HG03039 (cell line): ENCODE measurements at regions not wholly inside any gene's neighbourhood (a gene's known extent, or its start where the extent isn't known, plus 50 kb on each side); places are given as distances from the start of the nearest gene placed in this dataset.
"Not testable (repeated sequence)": the region's sequence is repeated elsewhere in the genome, so short reads cannot be mapped to it uniquely, and the experiment has no call there.

Experiments used
- ATAC-seq: cut with Tn5 transposase; IDR thresholded peaks from one replicate; pipeline ENCODE4 v1.9.1; 2021; ENCODE audit warnings: mild to moderate bottlenecking, moderate library complexity; ENCODE audit not compliant: unreplicated experiment

DNA sequence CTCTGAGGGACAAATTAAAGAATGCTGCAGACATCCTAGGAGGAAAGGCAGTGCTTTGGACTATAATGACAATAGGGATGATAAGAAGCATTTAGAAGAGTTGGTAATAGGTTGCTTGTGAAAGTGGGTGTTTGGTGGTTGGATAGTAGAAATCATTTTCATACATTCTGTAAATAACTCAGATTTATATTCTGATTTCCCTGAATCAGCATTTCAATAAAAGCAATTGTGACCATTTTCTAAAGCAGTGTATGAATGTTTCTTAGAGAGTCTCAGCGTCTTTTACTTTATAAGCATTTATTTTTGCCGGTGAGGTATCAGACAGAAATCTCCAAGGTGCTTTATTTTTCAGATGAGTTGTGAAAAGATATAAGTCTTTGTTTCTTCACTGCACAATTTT is 1099.0 kb upstream of the LRRTM1 start:
- no peak for ATAC-seq

DNA sequence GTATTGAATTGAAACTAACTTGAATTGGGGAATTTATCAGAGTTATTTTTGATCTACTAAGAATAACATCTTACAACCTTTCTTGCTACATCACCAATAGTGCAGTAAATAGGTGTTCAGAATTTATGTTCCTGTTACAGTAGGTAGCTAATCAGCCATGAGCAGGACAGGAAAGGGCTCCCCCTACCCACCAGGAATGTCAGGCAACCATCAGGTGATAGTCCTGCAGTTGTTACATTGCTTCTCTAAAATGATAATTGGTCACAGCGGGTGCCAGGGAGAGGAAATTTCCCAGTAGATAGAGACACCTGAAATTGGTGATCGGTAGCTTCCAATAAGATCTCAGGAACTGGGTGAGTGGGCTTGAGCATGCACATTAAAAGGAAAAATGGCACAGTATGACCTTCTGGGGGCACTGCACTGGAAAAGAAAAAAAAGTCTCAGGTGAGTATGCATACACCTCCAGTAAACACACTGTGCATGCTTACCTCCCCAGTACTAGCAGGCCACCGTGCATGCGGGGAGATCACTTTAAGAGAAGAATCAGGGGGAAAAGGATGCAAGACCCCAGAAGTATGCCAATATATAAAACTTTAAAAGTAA is 1092.0 kb upstream of the LRRTM1 start:
- no peak for ATAC-seq

DNA sequence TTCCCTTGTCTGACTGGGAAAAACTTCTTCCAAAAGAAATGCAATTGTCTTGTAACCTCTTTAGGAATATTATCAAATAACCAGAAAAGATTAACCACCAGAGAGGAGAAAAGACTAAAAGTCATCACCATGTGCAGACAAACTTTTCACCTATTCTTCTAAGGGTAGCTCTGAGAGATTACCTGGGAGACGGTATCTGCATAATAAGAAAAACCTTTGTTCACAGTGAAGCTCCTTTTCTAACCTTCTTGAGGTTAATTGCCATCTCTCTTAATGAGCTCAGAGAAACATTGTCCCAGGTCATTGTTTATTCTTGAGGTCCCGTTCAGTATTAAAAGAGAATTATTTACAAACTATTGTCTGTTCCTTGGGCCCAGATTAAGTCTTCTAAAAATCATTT is 1091.2 kb upstream of the LRRTM1 start:
- no peak for ATAC-seq

DNA sequence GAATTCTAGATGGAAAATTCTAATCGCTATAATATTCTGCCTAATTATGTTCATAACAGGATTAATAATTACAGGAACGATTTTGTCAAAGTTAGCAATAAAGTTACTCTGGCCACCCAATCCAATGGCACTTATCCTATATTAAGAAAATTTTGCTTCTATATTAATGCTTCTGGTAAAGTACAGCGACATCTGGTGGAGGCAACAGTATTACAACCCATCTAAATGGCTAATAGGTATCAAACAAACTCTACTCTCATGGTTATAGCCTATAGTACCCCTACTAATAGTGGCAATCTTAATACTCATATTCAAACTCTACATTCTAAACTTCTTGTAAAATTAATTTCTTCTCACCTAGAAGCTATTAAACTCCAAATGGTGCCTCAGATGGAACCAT is 1084.7 kb upstream of the LRRTM1 start:
- no peak for ATAC-seq

DNA sequence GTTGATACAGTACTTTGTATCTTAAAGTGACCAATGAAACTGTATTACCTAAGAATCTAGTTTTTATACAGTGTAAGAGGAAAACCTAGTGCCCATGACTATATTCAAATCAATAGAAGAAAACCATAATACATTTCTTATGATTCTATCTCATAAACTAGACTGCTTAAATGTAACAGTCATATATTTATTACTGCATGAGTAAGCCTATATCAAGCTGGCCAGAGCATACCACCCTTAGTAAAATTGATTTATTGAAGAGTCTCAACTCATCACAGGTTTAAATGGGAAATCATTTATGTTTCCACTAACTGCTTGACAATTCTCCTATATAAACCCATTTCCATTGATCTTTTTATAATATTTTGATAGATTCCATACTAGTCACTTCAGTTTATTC is 1059.2 kb upstream of the LRRTM1 start:
- ATAC-seq = no peak

DNA sequence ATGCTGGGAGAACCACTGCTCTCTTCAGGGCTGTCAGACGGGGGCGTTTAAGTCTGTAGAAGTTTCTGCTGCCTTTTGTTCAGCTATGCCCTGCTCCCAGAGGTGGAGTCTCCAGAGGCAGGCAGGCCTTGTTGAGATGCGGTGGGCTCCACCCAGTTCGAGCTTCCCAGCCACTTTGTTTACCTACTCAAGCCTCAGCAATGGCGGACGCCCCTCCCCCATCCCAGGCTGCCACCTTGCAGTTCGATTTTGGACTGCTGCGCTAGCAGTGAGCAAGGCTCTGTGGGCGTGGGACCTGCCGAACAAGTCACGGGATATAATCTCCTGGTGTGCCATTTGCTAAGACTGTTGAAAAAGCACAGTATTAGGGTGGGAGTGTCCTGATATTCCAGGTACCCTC is 1057.9 kb upstream of the LRRTM1 start:
- not testable (repeated sequence) for ATAC-seq

DNA sequence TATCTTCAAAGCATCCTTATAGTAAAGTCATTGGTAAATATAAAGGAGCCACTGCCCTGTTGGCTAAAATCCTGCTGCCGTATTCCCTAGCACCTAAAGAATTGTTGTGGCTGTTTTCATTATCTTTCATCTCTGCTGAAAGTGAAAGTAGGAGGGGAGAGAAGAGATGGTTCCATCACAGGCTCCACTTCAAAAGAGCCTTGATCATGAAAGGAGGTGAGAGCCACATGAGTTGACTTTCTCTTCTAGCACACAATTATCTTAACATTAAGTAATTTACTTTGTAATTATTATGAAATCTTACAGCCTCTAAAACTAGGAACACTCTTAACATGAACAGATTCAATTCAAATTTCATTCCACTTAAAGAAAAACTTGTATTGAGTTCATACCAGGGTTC is 1050.9 kb upstream of the LRRTM1 start:
- no peak for ATAC-seq

DNA sequence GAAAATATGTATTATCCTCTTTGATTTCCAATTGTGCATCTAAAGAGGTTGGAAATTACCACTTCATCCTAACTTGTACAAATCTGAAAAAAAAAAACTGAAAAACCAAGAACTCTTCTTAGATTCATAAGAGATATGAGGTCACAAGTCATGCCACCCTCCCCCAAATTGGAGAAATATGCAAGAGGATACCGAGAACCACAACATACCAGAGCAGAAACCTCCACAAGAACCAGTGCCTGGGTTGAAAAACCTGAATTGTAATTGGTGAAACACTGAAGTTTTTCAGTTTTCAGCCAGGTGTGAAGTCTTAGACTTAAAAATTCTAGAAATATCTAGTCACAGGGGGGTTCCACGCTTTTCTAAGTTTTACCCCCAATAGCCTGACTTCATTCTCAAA is 1029.5 kb upstream of the LRRTM1 start:
- no peak for ATAC-seq

DNA sequence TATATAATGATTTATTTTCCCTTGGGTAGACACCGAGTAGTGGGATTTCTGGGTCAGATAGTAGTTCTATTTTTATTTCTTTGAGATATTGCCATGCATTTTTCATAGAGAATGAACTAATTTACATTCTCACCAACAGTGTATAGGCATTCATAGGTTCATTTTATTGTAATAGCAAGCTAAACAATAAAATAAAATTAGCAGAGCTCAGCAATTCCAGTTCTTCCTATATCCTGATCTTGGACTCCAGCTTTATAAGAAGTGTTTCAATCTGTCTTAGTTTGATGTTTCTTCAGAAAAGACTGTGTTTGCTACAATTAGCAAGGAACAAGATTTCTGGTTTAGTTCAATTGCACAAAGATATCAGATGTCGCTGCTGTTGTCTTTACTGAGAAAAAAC is 1024.4 kb upstream of the LRRTM1 start:
- no peak for ATAC-seq

DNA sequence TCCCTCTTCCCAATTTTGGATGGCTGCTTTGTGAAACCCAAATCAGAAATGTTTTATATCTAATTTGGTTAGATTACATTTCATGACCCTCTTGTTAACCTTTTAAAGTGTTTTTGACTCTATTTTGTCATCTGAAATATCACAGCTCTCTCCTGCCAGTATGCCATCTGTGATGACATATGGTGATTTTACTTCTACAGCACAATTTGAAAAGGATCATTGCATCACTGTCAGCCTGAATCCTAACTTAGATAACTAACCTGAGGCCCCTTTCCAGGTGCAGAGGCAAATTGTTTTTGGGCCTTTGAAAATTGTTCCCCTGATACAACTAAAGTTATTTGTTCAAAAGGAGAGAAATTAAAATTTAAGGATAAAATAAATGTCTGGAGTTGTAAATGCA is 1023.4 kb upstream of the LRRTM1 start:
- ATAC-seq = no peak

DNA sequence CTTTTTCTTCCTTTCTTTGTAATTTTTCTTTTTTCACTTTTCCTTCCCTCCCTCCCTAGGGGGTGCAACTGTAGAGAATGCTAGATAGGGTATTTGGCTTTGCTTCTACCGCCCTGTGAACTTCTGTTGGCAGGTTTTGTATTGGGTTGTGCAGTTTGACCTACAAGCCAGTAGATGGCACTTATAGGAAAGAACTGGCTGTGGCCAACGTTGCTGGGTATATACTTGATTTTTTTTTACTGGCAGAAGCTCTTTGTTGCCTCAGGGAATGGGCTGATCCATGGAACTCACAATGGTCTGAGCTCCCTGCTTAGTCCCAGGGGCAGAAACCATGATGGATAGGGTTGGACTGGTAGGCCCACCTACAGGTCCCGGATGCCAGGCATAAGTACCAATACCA is 1019.5 kb upstream of the LRRTM1 start:
- no peak for ATAC-seq

DNA sequence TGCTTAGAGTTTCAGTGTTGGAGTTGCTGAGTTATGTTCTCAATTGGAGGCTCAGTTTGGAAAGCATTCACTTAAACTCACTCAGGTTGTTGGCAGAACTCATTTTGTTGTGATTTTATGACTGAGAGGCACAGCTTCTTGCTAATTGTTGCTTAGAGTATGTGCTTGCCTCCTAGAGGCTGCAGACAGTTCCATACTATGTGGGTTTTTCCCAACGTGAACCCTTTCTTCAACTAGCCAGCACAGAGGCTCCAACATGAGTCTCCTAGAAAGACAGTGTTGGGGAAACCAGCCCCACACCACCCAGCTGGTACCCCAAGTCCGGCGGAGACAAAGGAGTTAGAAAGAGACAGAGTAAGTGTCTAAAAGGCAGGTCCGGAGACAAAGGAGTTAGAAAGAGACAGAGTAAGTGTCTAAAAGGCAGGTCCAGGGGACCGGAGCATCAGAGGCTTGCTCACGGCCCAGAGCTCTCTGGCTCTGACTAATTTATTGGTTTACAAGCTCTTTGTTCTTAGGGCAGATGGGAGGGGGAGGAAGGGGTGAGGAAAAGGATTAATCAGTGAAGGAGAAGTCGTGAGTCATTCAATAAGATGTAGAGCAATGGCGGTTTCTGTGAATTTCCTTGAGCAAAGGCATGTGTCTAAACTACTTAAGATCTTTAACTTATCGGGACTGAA is 999.7 kb upstream of the LRRTM1 start:
- no peak for ATAC-seq

DNA sequence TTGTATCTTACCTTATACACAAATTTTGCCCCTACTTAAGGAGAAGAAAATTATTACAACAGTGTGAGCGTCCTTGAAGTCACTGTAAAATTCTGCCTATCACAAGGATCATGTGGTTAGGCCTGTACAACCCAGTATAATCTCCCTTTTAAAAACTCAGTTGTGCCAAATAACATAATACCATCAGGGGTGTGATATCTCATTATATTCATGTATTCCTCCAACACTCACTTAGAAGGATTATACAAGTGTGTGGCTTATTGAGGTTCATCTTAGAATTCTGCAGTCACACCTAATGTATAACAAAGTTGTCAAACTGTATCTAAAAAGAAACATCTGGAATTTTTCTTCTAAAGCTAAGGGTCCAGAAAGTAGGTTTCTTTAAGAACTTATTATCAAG is 998.8 kb upstream of the LRRTM1 start:
- ATAC-seq = no peak

DNA sequence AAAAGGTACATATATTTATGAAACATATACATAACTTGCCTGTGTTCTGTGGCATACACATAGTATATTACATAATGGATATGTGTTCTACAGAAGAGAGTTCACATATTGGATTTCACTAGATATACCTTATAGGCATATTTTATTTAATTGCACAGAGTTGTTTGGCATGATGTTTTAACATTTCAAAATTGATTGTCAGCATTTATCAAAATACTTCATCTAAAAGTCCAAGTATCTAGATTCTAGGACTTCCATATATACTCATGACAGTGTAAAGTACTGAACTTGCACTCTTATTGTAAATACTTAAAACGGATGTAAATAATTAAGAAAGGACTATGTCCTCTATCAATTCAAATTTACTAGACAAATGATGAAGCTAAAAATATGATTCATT is 995.3 kb upstream of the LRRTM1 start:
- ATAC-seq = no peak

DNA sequence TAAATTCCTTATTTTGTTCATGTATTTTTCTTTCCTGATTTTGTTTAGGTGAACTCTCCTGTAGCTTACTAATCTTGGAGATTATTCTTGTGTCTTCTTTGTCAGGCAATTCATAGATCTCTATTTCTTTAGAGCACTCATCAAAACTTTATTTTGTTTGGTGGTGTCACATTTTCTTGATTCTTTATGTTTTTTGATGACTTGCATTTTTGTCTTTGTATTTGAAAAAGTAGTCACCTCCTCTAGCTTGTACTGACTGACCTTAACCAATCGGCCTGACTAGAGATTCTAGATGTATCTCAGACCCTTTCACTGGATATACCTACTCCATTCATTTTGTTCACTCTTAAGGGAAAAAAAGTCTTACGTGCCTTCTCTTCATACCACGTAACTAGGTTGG is 986.3 kb upstream of the LRRTM1 start:
- no peak for ATAC-seq

DNA sequence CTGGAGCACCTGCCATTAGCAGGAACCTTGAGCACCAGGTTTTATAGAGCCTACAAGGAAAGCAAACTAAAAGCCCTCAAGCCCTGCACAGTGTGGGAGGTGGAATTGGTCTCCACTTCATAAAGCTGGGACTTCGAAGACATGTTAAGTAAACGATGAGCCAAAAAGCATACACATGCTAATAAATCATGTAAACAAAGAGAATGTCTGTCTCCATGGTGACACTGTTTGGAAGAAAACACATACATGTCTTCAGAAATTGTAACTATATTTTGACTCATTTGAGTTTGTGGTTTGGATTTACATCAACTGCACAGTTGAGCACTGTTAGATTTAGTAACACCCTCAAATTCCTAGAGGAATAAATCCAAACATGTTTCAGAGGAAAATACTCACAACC is 978.5 kb upstream of the LRRTM1 start:
- ATAC-seq = no peak

DNA sequence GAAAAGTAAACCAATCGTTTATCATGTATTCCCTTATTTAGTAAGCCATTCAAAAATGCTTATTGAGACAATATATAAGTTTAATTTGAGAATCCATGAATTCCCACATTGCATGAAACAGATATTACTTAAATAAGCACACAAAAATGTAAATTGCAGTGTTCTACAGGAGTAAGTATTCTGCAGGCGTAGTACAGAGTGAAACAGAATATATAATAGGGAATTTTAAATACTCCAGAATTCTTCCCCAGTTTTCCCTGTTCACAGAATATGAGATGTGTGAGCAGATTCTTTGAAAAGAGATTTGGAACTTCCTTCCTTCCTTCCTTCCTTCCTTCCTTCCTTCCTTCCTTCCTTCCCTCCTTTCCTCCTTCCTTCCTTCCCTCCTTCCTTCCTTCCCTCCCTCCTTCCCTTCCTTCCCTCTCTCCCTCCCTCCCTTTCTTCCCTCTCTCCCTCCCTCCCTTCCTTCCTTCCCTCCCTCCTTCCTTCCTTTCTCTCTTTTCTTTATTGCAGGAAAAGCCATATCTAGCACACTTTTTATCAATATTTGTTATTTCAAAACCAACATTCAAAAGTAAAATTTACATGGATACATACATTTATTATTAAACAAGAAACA is 977.7 kb upstream of the LRRTM1 start:
- ATAC-seq = no peak

DNA sequence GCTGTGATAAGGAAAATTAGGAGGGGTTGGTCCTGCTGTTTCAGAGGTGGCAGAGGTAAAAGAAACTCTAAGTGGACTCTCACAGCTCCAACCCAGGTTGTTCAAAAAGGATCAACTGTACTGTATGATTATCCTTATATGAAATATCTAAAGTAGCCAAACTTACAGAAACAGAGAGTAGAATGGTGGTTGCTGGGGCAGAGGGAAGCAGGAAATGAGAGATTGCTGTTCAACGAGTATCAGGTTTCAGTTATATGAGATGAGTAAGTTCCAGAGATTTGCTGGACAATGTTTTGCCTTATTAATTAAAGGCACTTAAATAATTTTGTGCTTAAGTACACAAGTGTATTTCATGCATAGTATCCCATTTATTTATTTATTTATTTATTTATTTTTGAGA is 972.0 kb upstream of the LRRTM1 start:
- no peak for ATAC-seq

DNA sequence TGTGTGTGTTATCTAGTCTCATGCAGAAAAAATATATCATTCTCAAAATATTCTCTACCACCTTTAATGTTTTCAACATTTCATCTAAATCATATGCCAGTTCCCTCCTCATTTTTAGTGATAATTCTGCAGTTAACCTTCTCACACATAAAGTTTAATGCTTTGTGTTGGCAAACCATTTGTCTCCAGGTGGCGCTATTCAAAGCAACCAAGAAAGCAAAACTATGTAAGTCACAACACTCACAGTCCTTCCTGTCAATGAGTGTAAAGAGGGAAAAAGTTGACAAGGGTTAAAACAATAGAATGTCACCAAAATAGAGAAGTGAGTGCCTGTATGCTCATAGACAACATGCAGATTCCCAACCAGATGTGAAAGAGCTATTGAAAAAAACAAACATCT is 961.6 kb upstream of the LRRTM1 start:
- no peak for ATAC-seq

DNA sequence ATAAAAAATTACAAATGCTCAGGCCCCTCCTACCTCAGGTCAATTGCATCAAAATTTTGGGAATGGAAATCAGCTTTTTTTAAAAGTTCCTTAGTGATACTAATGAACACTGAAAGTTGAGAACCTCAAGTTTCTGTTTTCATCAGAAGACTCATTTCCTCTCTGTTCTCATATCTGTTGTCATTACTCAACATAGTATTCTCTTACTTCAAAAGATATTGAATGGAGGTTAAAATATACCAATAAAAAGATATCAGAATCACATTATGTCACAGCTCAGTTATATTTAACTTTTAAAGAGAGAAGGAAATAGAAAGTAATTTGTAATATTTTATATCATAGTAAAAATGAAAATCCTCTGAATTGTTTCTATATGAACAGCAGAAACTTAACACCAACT is 959.4 kb upstream of the LRRTM1 start:
- ATAC-seq = no peak

DNA sequence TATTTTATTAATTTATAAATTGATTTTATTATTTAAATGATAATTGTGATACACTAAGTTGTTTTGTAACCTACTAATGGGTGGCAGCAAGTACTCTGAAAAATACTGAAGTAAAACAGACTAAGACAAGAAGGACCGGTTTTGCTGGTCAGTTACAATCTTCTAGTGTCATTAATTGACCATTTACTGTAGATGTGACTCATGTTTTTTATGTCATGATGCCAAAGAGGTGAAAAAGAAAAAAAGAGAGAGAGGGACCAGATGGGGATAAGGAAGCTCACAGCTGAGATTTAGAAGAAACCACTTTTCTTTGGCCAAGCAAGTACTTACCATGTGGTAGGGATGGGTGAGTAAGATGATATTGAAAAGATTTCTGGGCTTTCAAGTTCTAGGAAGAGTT is 955.8 kb upstream of the LRRTM1 start:
- ATAC-seq = no peak

DNA sequence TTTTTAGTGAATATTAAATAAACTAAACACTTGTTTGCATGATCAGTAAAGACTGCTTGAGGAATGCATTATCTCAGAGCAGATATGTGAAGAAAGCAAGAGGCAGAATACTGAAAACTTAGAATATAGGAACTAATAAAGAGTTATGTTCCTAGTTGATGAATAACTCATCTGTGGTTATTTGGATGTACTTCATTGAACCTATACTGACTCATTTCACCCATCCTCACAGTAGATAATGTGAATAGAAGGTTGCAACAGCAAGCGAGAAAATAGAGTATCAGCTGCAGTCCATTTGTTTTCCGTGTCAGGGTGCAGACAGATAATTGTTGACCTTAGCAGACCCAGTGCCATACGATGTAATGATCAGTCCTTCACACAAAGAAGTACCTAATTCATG is 945.7 kb upstream of the LRRTM1 start:
- ATAC-seq = no peak

DNA sequence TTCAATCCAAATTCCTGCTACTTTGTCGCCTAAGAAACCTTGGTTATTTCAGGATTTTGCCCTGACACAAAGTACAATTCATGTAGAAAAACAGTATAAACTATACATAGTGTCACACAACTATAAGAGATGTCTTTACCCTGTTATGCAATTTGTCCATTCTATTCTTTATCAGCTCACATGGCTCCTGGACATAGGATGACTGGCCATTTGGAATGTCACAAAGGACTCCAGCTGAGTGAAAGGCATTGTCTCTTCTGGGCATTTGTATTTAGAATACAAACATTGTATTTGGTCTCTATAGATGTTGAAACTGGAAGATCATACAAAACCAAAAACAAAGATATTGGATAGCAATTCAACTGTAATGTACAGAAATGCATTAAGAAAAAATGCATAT is 944.6 kb upstream of the LRRTM1 start:
- no peak for ATAC-seq
